H9 (cell line): ENCODE measurements at regions not wholly inside any gene's neighbourhood (a gene's known extent, or its start where the extent isn't known, plus 50 kb on each side); places are given as distances from the start of the nearest gene placed in this dataset.

Experiments used
- DNase-seq: peaks from one replicate; pipeline ENCODE4 v3.0.0-alpha.2; 2017
- H2AFZ ChIP-seq: one replicate; pipeline ENCODE4 v1.6.1; 2013; ENCODE audit warnings: mild to moderate bottlenecking, low read length, control low read depth, moderate library complexity
- H2AK5ac ChIP-seq: 2 replicates; pipeline ENCODE4 v1.6.1; 2013; ENCODE audit warnings: low read length, control low read depth, mixed read lengths; ENCODE audit not compliant: insufficient read length
- H2BK120ac ChIP-seq: one replicate; pipeline ENCODE4 v1.6.1; 2013; ENCODE audit warnings: low read depth, mild to moderate bottlenecking, low read length, control low read depth, inconsistent platforms; ENCODE audit not compliant: poor library complexity, severe bottlenecking
- H2BK12ac ChIP-seq: 2 replicates; pipeline ENCODE4 v1.6.1; 2013; ENCODE audit warnings: low read length, control low read depth, mixed read lengths, low read depth; ENCODE audit not compliant: insufficient read length
- H2BK15ac ChIP-seq: 2 replicates; pipeline ENCODE4 v1.6.1; 2013; ENCODE audit warnings: low read depth, low read length, control low read depth
- H2BK20ac ChIP-seq: one replicate; pipeline ENCODE4 v1.6.1; 2013; ENCODE audit warnings: low read depth, mild to moderate bottlenecking, low read length, control low read depth, inconsistent platforms; ENCODE audit not compliant: poor library complexity, severe bottlenecking
- H2BK5ac ChIP-seq: 2 replicates; pipeline ENCODE4 v1.6.1; 2013; ENCODE audit warnings: low read length, control low read depth, mixed read lengths; ENCODE audit not compliant: insufficient read length
- H3K14ac ChIP-seq: 2 replicates; pipeline ENCODE4 v1.6.1; 2013; ENCODE audit warnings: low read length, control low read depth; ENCODE audit not compliant: insufficient read depth
- H3K18ac ChIP-seq: 2 replicates; pipeline ENCODE4 v1.6.1; 2013; ENCODE audit warnings: low read depth, mild to moderate bottlenecking, mixed read lengths, low read length, control low read depth; ENCODE audit not compliant: insufficient read length
- H3K23ac ChIP-seq: 2 replicates; pipeline ENCODE4 v1.6.1; 2013; ENCODE audit warnings: low read length, control low read depth, mixed read lengths, low read depth; ENCODE audit not compliant: insufficient read length
- H3K23me2 ChIP-seq: 2 replicates; pipeline ENCODE4 v1.6.1; 2013; ENCODE audit warnings: low read depth, mild to moderate bottlenecking, mixed read lengths, low read length, control low read depth; ENCODE audit not compliant: insufficient read length, poor library complexity, severe bottlenecking
- H3K27ac ChIP-seq: 2 replicates; pipeline ENCODE4 v1.5.1; 2013; ENCODE audit warnings: low read length, control low read depth, mixed read lengths, low read depth; ENCODE audit not compliant: insufficient read length
- H3K27me3 ChIP-seq: 2 replicates; pipeline ENCODE4 v1.6.1; 2013; ENCODE audit warnings: low read length, control low read depth, inconsistent platforms; ENCODE audit not compliant: insufficient read depth
- H3K4ac ChIP-seq: 2 replicates; pipeline ENCODE4 v1.6.1; 2013; ENCODE audit warnings: low read depth, mild to moderate bottlenecking, control low read depth, inconsistent platforms, low read length, moderate library complexity
- H3K4me1 ChIP-seq: 2 replicates; pipeline ENCODE4 v1.6.1; 2013; ENCODE audit warnings: low read length, control low read depth, inconsistent platforms; ENCODE audit not compliant: insufficient read depth
- H3K4me2 ChIP-seq: 2 replicates; pipeline ENCODE4 v1.6.1; 2013; ENCODE audit warnings: low read length, control low read depth, mixed read lengths; ENCODE audit not compliant: insufficient read length, insufficient read depth
- H3K56ac ChIP-seq: 2 replicates; pipeline ENCODE4 v1.6.1; 2013; ENCODE audit warnings: low read depth, mild to moderate bottlenecking, mixed read lengths, low read length, control low read depth; ENCODE audit not compliant: insufficient read length
- H3K79me1 ChIP-seq: 2 replicates; pipeline ENCODE4 v1.6.1; 2013; ENCODE audit warnings: low read depth, mild to moderate bottlenecking, moderate library complexity, low read length, control low read depth, inconsistent platforms; ENCODE audit not compliant: insufficient read depth, poor library complexity, severe bottlenecking
- H3K79me2 ChIP-seq: 2 replicates; pipeline ENCODE4 v1.6.1; 2013; ENCODE audit warnings: low read length, control low read depth, inconsistent platforms; ENCODE audit not compliant: insufficient read depth
- H3K9ac ChIP-seq: 2 replicates; pipeline ENCODE4 v1.6.1; 2013; ENCODE audit warnings: low read length, control low read depth, mixed read lengths; ENCODE audit not compliant: insufficient read length; ENCODE audit errors: extremely low read depth
- H3K9me3 ChIP-seq: one replicate; pipeline ENCODE4 v1.6.1; 2013; ENCODE audit warnings: low read depth, low read length, inconsistent platforms; ENCODE audit not compliant: control insufficient read depth
- H3T11ph ChIP-seq: one replicate; pipeline ENCODE4 v1.6.1; 2013; ENCODE audit warnings: mild to moderate bottlenecking, low read length, control low read depth, inconsistent platforms
- H4K20me1 ChIP-seq: one replicate; pipeline ENCODE4 v1.6.1; 2013; ENCODE audit not compliant: control insufficient read depth, insufficient read length, insufficient read depth
- H4K5ac ChIP-seq: 2 replicates; pipeline ENCODE4 v1.6.1; 2013; ENCODE audit warnings: low read depth, mild to moderate bottlenecking, mixed read lengths, low read length, control low read depth; ENCODE audit not compliant: insufficient read length
- H4K8ac ChIP-seq: replicated peaks from 2 replicates; pipeline ENCODE4 v1.6.1; 2013; ENCODE audit warnings: low read length, control low read depth, mixed read lengths, low read depth; ENCODE audit not compliant: insufficient read length
- H4K91ac ChIP-seq: 2 replicates; pipeline ENCODE4 v1.6.1; 2013; ENCODE audit warnings: low read depth, mild to moderate bottlenecking, moderate library complexity, mixed read lengths, low read length, control low read depth; ENCODE audit not compliant: insufficient read length
- H3K27ac Mint-ChIP-seq, 3 experiments: 2 replicates in 2 of 3; 3 replicates in 1 of 3; pipeline ENCODE4 v1.8.0; 2020 to 2021; ENCODE audit warnings: mixed read lengths in 3 of 3, mild to moderate bottlenecking in 1 of 3, moderate library complexity in 1 of 3
- H3K27me3 Mint-ChIP-seq: 2 replicates; pipeline ENCODE4 v1.8.0; 2021; ENCODE audit warnings: low read depth, mild to moderate bottlenecking, moderate library complexity, mixed read lengths
- H3K36me3 Mint-ChIP-seq, 3 experiments: 2 replicates in 2 of 3; 3 replicates in 1 of 3; pipeline ENCODE4 v1.8.0; 2020 to 2021; ENCODE audit warnings: low read depth in 3 of 3, mixed read lengths in 3 of 3; ENCODE audit not compliant: insufficient read depth in 1 of 3
- H3K4me1 Mint-ChIP-seq, 2 experiments: 2 replicates each; pipeline ENCODE4 v1.8.0; 2020; ENCODE audit warnings: mixed read lengths in 2 of 2
- H3K4me3 Mint-ChIP-seq, 2 experiments: 2 replicates in 1 of 2; 3 replicates in 1 of 2; pipeline ENCODE4 v1.8.0; 2020 to 2021; ENCODE audit warnings: mild to moderate bottlenecking in 2 of 2, mixed read lengths in 2 of 2, moderate library complexity in 1 of 2
- H3K9me3 Mint-ChIP-seq, 2 experiments: 2 replicates in 1 of 2; 3 replicates in 1 of 2; pipeline ENCODE4 v1.8.0; 2020; ENCODE audit warnings: mild to moderate bottlenecking in 2 of 2, mixed read lengths in 2 of 2, moderate library complexity in 1 of 2
- WGBS: extraction: QIAGEN DNeasy Blood & Tissue Kit; methylation state at CpG from one replicate; pipeline ENCODE4 v1.1.7; 2013; ENCODE audit warnings: missing lambda C conversion rate, low lambda C conversion rate, mixed read lengths; ENCODE audit not compliant: insufficient read length; ENCODE audit errors: extremely low coverage; 5-methylcytosine and 5-hydroxymethylcytosine counted together
- TF ChIP-seq, protein P1 (sequence below): fragments of 200-600 bp; sonication (generic); conservative IDR thresholded peaks from 3 replicates; pipeline ENCODE4 v1.8.0; 2021; ENCODE audit warnings: antibody characterized with exemption, mild to moderate bottlenecking

DNA sequence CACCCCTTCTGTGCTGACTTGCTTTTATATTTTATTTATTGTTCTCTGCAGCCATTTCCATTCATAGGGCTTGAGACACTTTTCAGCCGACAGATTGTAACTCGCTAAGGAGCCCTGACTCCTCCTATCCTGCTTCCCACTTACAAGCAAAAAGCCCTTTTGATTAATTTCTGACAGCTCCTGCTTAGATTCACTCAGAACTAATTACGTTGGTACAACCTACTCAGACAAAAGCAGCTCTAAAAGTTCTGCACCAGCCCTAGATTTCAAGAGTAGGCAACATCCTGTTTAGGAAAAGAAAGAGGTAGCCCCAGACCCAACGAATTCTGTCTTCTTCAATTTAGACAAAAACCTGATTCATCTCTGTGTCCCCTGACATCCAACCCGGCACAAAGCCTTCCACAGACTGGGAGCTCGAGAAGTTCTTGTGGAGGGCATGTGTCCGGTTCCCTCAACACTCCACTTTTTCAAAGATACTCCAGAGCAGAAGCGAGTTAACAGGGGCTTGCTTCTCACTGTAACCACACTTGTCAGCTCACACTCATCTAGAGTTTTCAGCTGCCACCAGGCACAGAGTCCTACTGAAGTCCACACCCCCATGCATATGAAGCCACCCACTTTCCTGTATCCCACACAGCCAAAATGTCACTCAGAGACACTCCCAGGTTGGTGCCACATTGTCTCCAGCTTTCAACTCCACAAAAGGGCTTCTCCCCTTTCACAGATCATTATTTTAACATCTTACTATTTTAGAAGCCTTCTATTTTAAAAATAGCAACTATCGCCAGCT lies 113.6 kb upstream of the NFE2L3 start:
- no peak overlapping the region for H2AK5ac ChIP-seq
- H4K5ac ChIP-seq = no peak overlapping the region
- H4K8ac ChIP-seq = no peak overlapping the region
- H2BK20ac ChIP-seq = no peak overlapping the region
- H2BK5ac ChIP-seq = no peak overlapping the region
- H3K9me3 ChIP-seq = no peaks in the 10 kb centered on the region
- no peak overlapping the region for H3K4me2 ChIP-seq
- H4K91ac ChIP-seq = no peak overlapping the region
- no peak overlapping the region for H2BK120ac ChIP-seq
- peaks cover 0 to 3% of the 10 kb centered on the region in 2 experiments; a peak in 1 of 5 replicates for H3K9me3 Mint-ChIP-seq
- H3K27me3 ChIP-seq = no peaks in the 10 kb centered on the region
- H3K4ac ChIP-seq = no peak overlapping the region
- DNase-seq = no peak
- no peaks in the 10 kb centered on the region for H4K20me1 ChIP-seq
- H3K27ac Mint-ChIP-seq = no peak overlapping the region; a peak in 1 of 7 replicates
- H3K4me1 Mint-ChIP-seq = no peaks in the 10 kb centered on the region
- H3K4me3 Mint-ChIP-seq = no peak overlapping the region
- no peak overlapping the region for H3K56ac ChIP-seq
- no peaks in the 10 kb centered on the region; a peak in 2 of 7 replicates for H3K36me3 Mint-ChIP-seq
- no peaks in the 10 kb centered on the region for H3K4me1 ChIP-seq
- H3T11ph ChIP-seq = no peak overlapping the region
- no peaks in the 10 kb centered on the region for H3K79me1 ChIP-seq
- H3K14ac ChIP-seq = no peak overlapping the region
- no peaks in the 10 kb centered on the region for H3K23me2 ChIP-seq
- no peak overlapping the region for H3K23ac ChIP-seq
- TF ChIP-seq, protein P1, sequence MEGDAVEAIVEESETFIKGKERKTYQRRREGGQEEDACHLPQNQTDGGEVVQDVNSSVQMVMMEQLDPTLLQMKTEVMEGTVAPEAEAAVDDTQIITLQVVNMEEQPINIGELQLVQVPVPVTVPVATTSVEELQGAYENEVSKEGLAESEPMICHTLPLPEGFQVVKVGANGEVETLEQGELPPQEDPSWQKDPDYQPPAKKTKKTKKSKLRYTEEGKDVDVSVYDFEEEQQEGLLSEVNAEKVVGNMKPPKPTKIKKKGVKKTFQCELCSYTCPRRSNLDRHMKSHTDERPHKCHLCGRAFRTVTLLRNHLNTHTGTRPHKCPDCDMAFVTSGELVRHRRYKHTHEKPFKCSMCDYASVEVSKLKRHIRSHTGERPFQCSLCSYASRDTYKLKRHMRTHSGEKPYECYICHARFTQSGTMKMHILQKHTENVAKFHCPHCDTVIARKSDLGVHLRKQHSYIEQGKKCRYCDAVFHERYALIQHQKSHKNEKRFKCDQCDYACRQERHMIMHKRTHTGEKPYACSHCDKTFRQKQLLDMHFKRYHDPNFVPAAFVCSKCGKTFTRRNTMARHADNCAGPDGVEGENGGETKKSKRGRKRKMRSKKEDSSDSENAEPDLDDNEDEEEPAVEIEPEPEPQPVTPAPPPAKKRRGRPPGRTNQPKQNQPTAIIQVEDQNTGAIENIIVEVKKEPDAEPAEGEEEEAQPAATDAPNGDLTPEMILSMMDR = no peak
- no peak overlapping the region for H2BK12ac ChIP-seq
- H3K27ac ChIP-seq = no peak overlapping the region
- no CpG with 5 or more reads among the region's 9 CpGs for WGBS
- H3K9ac ChIP-seq = no peak overlapping the region
- no peaks in the 10 kb centered on the region for H3K79me2 ChIP-seq
- peaks cover 4% of the 10 kb centered on the region; the same call in 1 of the 2 replicates for H3K27me3 Mint-ChIP-seq
- no peak overlapping the region for H2AFZ ChIP-seq
- H2BK15ac ChIP-seq = no peak overlapping the region
- no peak overlapping the region for H3K18ac ChIP-seq
